ENCODE measurements at regions not wholly inside any gene's neighbourhood (a gene's known extent, or its start where the extent isn't known, plus 50 kb on each side); places are given as distances from the start of the nearest gene placed in this dataset.

DNA sequence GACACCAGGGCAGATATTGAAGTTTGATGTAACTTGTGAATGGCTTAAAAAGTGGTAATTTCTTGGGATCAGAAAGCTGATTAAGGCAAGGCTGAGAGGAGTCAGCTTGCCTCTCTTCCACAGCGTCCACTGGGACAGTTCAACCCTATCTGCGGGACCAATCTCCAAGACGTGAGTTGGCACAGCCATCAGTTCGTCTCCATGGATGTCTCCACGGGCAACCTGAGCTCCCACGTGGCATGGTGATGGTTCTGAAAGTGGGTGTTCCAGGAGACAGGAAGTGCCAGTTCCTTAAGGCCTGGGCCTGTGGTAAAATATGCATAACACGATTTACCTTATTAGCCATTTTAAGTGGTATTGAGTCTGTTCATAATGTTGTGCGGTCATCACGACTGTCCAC, 67.9 kb upstream of the BHLHE23 start:
- CTCF ChIA-PET: no interaction called here
- no peak for DNase-seq (ENCODE audit: low spot score)
- TF ChIP-seq CTCF (conservative IDR thresholded peaks at IDR 0.05; ENCODE audit: low read depth, low read length): no peak
- TF ChIP-seq EZH2 (IDR thresholded peaks at IDR 0.05; ENCODE audit: borderline replicate concordance, low read depth, low read length, poor library complexity, severe bottlenecking): no peak
- Histone ChIP-seq H3K36me3 (ENCODE audit: insufficient read depth, low read length, poor library complexity, severe bottlenecking) (no peaks in the 10 kb centered on the region), H3K27me3 (replicated peaks; ENCODE audit: insufficient read depth, low read depth, low read length, poor library complexity) (peaks cover 86% of the 10 kb centered on the region), H3K4me1 (ENCODE audit: insufficient read depth, low read length, poor library complexity, severe bottlenecking) (no peaks in the 10 kb centered on the region), H3K27ac (ENCODE audit: low read depth, low read length, poor library complexity, severe bottlenecking) (no peak overlapping the region), H3K9me3 (ENCODE audit: low read depth, low read length, poor library complexity, severe bottlenecking) (peaks cover 8% of the 10 kb centered on the region), H3K4me3 (ENCODE audit: low read depth, low read length, poor library complexity, severe bottlenecking) (no peak overlapping the region)
- BruUV-seq (replicated peaks): no TSS peak
- POLR2A ChIA-PET (ENCODE audit: low non-redundant PET): no interaction called here
- intact Hi-C loops (cut with micrococcal nuclease; ENCODE audit: unreplicated experiment): no loop called here

GRCh38 chr20:63074182-63074581, 67.4 kb upstream of the BHLHE23 start:
- TF ChIP-seq CTCF (conservative IDR thresholded peaks at IDR 0.05; ENCODE audit: low read depth, low read length): no peak
- no peak for TF ChIP-seq EZH2 (IDR thresholded peaks at IDR 0.05; ENCODE audit: borderline replicate concordance, low read depth, low read length, poor library complexity, severe bottlenecking)
- intact Hi-C loops (cut with micrococcal nuclease; ENCODE audit: unreplicated experiment): no loop called here
- no peaks in the 10 kb centered on the region for H3K4me1 ChIP-seq (ENCODE audit: insufficient read depth, low read length, poor library complexity, severe bottlenecking)
- peaks cover 86% of the 10 kb centered on the region for H3K27me3 ChIP-seq (replicated peaks; ENCODE audit: insufficient read depth, low read depth, low read length, poor library complexity)
- ChIA-PET CTCF (no interaction called here), POLR2A (ENCODE audit: low non-redundant PET) (no interaction called here)
- H3K27ac ChIP-seq (ENCODE audit: low read depth, low read length, poor library complexity, severe bottlenecking): no peak overlapping the region
- H3K4me3 ChIP-seq (ENCODE audit: low read depth, low read length, poor library complexity, severe bottlenecking): no peak overlapping the region
- no peaks in the 10 kb centered on the region for H3K36me3 ChIP-seq (ENCODE audit: insufficient read depth, low read length, poor library complexity, severe bottlenecking)
- BruUV-seq (replicated peaks): no TSS peak
- DNase-seq (ENCODE audit: low spot score): no peak
- peaks cover 8% of the 10 kb centered on the region for H3K9me3 ChIP-seq (ENCODE audit: low read depth, low read length, poor library complexity, severe bottlenecking)

DNA sequence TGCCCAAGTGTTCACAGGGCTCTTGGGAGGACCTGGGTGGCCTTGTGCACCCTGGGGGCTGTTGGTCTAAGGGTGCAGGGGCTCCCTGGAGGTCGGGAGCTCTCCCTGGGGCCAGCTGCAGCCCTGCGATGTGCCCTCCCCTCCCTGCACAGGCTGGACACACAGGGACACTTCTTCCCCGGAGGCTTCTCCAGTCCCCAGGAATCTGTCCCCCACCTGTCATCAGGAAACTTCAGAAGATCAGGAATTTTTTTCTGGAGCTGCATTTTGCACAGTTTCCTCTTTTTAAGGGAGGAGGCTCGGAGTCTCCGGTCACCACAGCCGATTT, 66.9 kb upstream of the BHLHE23 start:
- Histone ChIP-seq H3K4me3 (ENCODE audit: low read depth, low read length, poor library complexity, severe bottlenecking) (no peak overlapping the region), H3K4me1 (ENCODE audit: insufficient read depth, low read length, poor library complexity, severe bottlenecking) (no peaks in the 10 kb centered on the region), H3K27me3 (replicated peaks; ENCODE audit: insufficient read depth, low read depth, low read length, poor library complexity) (peaks cover 81% of the 10 kb centered on the region), H3K27ac (ENCODE audit: low read depth, low read length, poor library complexity, severe bottlenecking) (no peak overlapping the region), H3K9me3 (ENCODE audit: low read depth, low read length, poor library complexity, severe bottlenecking) (peaks cover 8% of the 10 kb centered on the region), H3K36me3 (ENCODE audit: insufficient read depth, low read length, poor library complexity, severe bottlenecking) (no peaks in the 10 kb centered on the region)
- CTCF ChIA-PET: no interaction called here
- no peak for DNase-seq (ENCODE audit: low spot score)
- POLR2A ChIA-PET (ENCODE audit: low non-redundant PET): no interaction called here
- BruUV-seq (replicated peaks): no TSS peak
- TF ChIP-seq CTCF (conservative IDR thresholded peaks at IDR 0.05; ENCODE audit: low read depth, low read length) (no peak), EZH2 (IDR thresholded peaks at IDR 0.05; ENCODE audit: borderline replicate concordance, low read depth, low read length, poor library complexity, severe bottlenecking) (no peak)
- intact Hi-C loops (cut with micrococcal nuclease; ENCODE audit: unreplicated experiment): no loop called here

Data from A673 (cell line).